Hematopoietic multipotent progenitor cell treated with erythropoietin and hydrocortisone succinate and interleukin-3 and kit ligand, for 15 days (in vitro differentiated cells): ENCODE measurements at regions not wholly inside any gene's neighbourhood (a gene's known extent, or its start where the extent isn't known, plus 50 kb on each side); places are given as distances from the start of the nearest gene placed in this dataset.
"Not testable (repeated sequence)": the region's sequence is repeated elsewhere in the genome, so short reads cannot be mapped to it uniquely, and the experiment has no call there.

Experiments
- DNase-seq: peaks from one replicate; pipeline ENCODE4 v3.0.0-alpha.2; 2015; ENCODE audit warnings: low spot score

DNA sequence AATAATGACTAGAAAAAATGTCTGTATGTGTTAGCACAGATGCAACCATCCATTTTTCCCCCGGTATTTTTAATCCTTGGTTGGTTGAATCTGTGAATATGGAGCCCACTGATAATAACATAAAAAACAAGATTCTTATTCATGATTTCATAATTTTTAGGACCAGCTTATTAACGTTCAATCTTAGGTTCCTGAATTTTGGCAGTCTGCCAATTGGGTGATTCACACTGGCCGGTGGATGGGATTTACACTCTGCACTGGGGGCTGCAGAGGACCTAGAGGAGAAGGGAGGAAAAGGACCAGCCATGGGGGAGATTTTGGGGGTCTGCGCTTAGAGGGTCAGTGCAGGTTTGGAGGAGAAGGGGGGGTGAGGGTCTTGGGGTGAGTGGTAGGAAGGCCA lies 327.9 kb downstream of the ACTR3B start:
- DNase-seq: no peak

DNA sequence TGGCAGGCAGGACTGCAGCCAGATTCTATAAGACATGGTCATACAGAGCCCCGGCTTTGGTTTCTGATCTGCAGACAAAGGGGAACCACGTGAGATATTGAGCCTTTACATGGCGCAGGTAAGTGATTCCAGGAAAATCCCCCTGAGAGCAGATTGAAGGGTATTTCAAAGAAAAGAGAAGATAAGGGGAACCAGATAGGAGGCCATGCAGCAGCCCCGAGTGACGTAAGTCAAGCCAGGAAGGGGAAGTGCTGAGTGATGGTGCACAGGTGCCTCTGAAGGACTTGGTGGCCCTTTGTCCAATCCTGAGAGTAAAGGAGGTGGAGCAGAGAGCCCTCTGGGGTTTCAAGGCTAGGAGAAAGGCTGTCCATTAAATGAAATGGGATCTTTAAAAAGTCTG lies 329.0 kb downstream of the ACTR3B start:
- no peak for DNase-seq

DNA sequence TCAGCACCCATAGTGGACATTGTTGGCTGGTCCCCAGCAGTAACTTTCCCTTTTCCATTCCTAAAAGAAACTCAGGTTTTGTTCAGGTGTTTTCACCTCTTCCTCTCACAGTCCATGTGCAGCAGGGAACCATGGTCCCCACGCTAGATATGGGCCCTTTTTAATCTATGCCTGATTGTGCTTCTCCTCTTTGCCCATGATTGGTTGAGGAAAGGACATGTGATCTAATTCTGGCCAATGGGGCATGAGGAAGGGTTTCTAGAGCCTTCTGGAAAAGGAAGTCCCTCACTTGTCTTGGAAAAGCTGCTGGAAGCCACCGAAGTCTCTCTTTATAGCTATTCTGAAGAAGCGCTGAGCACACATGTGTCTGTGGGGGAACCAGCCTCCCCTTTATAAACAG lies 330.7 kb downstream of the ACTR3B start:
- DNase-seq: no peak

DNA sequence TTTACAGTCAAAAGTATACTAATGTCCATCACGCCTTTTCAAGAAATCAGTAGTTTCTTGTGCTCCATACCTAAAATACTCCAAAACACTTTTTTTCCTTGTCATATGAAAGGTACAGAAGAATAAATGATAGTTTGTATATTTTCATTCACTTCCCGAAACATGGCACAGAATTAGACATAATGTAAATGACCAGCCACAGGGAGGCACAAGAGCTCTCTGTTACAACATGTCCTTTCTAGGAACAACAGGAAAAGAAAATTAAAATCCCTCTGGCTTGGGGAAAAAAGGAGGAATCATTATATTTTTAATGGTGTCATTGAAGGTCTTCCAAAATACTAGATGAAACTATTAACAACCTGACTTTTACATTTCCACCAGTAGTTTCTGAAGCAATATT lies 331.2 kb downstream of the ACTR3B start:
- no peak for DNase-seq

DNA sequence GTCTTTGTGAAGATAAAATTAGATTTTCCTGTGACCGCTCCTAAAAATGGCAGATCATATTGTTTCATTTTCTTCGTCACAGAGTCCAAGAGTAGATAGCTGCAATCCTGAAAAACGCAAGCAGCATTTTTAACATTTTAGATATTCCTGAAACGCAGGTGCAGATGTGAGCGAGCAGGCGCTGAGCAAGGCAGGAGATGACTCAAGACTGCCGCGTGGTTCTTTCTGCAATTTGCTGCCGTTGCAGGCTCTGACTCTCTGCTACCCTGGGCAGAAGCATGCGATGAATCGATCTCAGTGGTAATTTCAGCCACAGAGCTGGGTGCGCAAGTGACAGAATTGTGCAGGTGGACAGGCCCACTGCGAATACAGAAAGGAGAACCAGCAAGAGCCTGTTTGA lies 331.9 kb downstream of the ACTR3B start:
- DNase-seq: no peak

DNA sequence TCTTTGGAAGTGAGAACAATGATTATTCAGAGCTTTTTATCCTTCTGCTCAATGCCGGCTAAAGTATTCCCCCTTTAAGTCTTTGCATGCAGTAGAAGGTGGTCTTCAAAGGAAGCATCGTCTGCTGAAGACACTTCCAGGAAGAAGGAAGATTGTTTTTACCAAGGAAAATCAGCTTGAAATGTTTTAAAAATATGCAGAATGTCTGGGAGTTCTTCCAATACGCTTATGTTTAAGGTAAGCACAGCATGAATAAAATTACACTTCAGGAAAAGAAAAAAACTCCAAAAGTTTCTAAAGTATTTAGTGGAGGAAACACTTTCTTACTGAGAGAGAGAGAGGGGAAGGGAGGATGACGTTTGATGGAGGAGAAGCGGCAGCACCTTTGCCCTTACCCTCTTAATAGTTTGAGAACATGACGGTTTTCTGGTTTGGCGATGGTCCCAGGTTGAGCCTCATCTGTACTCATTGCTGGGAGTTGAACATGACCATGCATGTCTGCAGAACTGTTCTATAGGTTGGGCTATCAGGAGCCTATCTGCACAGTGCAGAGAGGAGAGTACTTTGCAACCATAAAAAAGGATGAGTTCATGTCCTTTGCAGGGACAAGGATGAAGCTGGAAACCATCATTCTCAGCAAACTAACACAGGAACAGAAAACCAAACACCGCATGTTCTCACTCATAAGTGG lies 338.1 kb downstream of the ACTR3B start:
- DNase-seq: no peak

DNA sequence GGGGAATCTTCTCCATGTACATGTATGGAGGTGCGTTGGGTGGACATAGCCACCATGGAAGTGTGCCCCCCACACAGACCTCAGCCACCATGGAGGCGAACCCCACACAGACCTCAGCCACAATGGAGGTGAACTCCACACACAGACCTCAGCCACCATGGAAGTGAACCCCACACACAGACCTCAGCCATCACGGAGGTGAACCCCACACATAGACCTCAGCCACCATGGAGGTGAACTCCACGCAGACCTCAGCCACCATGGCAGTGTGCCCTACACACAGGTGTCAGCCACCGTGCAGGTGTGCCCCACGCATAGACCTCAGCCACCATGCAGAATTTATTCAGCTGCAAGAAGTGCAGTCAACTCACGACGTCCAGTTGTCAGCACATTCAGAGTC lies 339.7 kb downstream of the ACTR3B start:
- no peak for DNase-seq

DNA sequence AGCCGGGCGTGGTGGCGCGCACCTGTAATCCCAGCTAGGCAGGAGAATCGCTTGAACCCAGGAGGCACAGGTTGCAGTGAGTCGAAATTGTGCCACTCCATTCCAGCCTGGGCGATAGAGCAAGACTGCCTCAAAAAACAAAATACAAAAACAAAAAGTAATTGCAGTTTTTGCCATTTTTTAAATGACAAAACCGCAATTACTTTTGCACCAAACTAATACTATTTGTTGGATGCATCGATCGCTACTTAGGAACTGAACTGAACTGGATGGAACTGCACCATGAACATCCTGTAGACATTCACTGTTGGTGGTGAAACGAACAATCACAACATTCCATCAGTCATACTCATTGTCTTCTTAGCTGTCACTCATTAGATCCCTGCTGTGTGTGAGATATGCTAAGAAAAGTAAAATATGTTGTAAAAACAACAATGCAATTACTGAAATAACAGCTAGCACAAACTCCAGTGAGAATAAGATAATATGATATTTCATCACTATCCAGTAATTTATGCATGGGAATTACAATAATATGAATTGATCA lies 341.2 kb downstream of the ACTR3B start:
- no peak for DNase-seq

DNA sequence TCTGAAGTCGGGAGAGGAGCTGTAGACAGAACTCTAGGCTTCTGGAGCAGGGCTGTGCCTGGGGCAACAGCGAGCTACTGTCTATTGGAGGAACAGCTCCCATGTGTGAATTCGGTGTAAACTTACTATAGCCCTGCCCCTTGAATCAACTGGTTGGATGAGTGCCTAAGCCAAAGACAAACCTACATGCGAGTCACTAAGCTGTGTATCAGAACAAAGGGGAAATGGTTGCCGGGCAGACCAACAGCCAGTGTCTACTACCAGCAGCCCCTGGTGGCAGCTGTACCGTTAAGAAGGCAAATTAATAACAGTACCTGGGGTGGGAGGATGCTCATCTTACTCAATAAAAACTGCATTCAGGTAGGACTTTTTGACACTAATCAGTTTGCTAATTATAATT lies 343.6 kb downstream of the ACTR3B start:
- DNase-seq: no peak

DNA sequence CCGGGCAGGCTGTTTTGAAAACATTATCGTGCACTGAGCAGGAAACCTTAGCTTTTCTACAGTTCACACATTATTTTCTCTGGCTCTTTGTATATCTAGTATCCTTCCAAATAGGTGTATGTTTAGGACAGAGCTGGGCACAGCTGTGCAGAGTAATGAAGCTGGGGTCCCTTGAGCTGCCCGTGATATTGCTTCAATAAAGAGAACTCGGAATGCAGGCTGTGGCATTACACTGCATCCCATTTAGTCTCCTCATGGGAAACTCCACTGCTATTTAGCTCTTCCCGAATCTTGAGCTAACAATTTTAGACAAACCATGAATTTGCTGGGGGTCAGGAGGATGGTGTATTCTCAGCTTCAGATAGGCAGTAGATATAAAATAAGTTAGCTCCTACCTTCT lies 348.3 kb downstream of the ACTR3B start:
- no peak for DNase-seq

DNA sequence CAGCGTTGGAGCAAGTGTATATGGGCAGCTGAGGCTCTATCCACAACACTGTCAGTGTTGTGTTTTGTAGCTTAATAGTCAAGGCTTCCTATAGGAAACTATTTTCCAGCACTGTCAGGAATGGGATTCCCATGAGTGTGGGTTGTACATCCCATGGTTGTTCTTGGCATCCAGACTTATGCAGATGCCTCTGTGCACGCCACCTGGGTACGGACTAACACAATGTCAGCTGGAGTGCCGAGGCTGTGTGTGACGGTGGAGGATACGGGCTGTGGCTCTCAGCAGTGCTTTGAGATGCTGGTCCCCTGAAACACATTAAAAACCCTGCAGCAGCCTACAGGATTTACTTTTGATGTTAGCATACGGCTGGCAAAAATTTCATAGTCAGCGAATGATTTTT lies 350.0 kb downstream of the ACTR3B start:
- DNase-seq: no peak

DNA sequence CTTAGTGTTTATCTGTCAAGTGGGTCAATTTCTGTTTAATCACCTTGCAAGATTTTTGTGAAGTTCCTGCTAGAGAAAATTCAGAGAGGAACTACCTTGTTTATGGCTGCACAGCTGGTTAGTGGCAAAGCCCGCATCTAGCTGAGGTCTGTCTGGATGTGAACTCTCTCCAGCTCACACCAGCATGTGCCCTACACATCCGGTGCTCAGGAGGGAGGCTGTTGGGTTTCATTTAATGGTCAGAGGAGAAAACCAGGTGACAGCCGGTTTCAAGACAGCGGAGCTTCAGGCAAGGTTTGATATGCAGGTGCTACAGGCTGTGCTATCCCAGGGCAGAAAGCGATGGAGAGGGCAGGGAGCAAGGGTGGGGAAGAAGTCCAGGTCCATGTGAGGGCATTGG lies 351.1 kb downstream of the ACTR3B start:
- DNase-seq: no peak

DNA sequence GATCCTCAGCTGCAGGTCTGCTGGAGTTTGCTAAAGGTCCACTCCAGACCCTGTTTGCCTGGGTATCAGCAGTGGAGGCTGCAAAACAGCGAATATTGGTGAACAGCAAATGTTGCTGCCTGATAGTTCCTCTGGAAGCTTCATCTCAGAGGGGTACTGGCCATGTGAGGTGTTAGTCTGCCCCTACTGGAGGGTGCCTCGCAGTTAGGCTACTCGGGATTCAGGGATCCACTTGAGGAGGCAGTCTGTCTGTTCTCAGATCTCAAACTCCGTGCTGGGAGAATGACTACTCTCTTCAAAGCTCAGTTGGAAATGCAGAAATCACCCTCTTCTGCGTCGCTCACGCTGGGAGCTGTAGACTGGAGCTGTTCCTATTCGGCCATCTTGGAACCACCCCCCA lies 362.7 kb downstream of the ACTR3B start:
- not testable (repeated sequence) for DNase-seq

DNA sequence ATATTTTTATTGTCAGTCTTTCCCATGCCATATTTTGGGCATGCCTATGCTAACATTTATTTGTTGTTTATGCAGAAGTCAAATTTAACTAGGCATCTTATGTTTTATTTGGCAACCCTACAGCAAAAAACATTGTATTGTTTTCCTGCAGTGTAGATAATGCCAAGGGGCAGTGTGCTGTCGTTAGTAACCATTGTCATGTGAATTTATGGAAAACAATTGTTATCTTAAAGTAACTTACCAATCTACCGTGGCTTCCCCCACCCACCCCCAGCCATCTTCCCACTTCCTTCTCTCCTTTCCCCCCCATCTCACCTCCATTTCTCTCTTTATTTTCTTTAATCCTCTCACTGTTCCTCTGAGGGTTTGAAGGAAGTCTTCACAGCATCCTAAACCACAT lies 370.5 kb downstream of the ACTR3B start:
- no peak for DNase-seq

DNA sequence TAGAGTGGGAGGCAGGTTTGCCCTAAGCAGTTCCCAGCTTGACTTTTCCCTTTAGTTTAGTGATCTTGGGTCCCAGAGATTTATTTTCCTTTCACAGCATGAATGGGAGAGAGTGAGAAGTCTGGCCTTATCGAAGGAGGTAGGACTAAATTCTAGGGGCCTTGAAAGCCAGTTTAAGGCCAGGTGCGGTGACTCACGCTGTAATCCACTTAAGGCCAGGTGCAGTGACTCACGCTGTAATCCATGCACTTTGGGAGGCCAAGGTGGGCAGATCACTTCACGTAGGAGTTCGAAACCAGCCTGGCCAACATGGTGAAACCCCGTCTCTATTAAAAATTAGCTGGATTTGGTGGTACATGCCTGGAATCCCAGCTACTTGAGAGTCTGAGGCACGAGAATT lies 392.2 kb downstream of the ACTR3B start:
- DNase-seq: no peak

DNA sequence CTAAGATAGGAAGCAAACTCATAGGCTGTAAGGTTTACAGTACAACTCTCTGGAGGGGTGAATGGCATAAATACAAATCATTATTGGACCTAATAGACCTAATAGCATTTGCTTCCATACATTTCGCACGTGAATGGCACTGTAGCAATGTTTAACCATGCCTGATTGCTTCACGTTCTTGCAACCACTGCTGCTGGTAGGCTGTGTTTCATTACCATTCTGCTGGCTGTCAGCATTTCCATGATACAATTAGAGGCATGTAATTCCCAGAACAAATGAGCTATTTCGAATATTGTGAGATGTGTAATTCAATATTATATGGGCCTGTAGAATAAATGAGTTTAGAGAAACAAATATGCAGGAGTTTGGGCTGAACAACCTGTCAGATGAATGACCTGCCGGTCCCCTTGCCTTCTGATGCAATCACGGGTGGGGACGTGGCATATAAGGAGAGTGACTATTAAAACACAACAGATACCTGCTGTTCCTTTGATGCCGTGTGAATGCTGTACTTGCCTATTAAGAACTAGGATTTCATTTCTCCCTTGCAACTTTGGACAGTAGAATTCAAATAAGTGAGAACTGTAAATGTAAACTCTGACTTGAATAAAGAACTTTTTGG lies 393.4 kb downstream of the ACTR3B start:
- DNase-seq: no peak

DNA sequence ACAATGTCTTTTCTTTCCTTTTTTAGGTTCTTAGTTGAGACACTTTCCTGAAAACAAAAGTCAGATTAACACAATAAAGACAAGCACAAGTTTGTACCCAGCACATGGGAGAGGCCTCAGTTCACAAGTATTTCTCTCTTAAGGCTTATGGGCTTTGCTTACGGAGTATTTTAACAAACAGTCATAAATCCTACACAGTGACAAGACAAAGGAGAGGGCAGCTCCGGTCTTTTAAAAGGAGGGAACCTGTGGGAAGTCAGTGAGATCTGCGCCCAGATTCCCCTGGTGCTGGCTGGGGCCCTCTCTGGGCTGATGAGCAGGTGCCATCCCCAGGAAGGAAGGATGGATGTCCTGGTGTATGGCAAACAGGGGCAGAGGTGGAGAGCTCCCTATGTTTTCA lies 398.6 kb downstream of the ACTR3B start:
- no peak for DNase-seq

DNA sequence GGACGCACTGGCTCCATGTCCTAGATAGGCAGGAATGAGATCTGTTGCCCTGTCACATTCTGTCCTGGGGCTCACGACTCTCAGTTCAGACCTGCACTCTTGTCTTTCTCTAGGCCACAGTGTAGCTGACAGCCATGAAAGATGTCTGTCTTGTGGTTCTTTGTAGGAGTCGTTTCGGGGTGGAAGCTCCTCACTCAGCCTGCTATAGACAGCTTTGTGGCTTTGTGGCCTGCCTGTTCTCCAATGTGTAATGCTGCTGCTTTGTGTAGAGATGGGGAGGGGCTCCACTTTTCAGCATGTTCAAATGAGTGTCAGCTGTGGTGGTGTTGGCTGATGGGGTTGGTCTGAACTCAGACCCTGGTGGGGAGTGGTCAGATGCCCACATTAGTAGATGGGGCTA lies 410.7 kb downstream of the ACTR3B start:
- DNase-seq: no peak

DNA sequence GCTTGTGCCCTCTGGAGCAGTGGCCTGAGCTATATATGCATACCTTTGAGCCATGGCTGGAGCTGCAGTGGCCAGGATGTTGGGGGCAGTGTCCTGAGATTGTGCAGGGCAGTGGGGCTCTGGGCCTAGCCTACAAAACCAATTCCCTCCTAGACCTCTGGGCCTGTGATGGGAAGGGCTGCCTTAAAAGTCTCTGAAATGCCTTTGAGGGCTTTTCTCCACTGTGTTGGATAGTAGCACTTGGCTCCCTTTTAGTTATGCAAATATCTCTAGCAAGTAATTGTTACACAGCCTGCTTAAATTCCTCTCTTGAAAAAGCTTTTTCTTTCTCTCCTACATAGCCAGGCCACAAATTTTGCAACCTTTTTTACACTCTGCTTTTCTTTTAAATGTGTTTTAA lies 426.4 kb downstream of the ACTR3B start:
- DNase-seq: no peak

DNA sequence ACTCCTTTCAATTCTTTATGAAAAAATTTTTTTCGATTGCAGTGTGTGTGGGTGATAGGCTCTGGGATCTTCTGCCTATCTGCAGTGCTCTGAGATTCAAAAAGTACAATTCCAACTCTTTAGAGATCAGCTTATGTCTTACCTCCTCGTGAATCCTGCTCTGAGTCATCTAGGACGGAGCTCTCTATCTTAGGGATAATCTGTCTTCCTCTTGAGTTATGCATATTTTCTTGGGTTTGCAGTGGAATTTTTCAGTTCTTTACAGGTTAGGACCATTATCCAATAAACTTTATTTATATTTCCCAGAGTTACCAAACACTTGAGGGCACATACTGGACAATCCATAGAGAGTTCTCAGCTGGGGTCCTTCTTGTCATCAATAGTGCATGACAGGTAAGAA lies 428.6 kb downstream of the ACTR3B start:
- DNase-seq: no peak

DNA sequence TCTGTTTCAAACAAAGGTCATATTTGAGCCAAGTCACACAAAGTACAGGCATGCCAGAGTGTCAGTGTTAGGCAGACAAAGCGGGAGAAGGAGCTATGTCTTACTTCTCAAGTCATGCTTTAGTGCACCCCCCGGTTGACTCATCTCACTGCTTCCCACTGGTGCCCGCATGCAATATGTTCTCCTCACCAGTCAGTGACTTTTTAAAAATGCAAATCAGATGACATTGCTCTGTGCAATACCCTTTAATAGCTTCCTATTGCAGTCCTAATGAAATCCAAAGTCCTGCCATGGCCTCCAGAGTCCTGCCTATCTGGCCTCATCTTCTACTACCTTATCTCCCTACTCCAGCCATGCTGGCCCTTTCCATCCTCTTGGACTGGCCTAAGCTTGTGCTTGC lies 429.1 kb downstream of the ACTR3B start:
- no peak for DNase-seq

DNA sequence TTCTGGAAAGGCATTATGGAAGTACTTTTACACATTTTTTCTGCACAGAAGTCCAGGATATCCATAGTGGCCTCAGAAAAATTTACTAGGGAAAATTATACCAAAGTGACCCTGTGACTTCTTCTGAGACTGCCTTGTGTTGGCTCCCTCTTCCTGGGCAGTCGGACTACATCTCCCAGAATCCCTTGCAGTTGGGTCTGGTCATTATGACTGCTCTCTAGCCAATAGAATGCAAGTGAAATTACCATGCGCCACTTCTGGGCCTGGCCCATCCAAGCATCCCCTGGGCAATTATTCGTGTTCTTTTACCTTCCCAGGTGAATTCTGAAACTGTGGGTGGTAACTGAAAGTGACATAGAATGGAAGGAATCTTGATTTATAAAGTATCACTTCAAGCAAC lies 430.9 kb downstream of the ACTR3B start:
- DNase-seq: peak; percentile 3

DNA sequence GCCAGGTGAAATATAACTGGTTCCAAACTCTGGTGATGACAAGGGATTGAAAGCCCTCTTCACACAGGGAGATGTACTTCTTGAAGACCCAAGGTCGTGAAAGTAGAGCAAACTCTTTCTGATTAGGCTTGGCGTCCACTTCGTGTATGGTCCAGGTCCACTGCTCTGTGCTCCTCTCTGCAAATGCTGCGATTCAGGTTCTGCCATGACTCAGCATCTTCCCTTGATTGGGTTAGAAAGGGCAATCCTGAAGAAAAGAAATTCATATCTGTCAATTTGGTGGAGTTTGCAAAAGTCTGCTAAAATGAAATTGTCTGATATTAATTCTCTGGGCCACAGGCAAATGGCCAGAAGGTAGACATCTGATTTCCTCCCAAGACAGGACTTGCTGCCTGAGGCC lies 431.4 kb downstream of the ACTR3B start:
- DNase-seq: no peak

DNA sequence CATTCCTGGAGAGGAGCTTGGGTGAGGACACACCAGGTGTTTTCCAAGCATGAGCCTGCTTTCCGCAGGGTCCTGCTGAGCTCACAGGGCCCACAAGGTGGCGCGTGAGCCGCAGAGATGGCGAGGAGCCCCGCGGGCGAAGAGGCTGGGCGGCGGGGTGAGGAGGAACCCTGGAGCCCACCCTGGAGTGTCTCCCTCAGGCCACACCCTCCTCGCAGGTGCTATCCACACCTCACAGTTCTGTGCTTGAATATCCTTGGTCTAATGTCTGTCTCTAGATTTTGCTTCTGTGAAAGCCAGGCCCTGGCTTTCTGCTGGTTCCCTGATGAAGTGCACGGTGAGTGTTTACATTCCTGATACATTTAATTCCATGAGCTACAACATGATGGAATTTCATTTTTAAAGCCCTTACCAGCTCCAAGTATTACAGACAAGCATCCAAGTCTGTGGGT lies 433.6 kb downstream of the ACTR3B start:
- no peak for DNase-seq
